ENCODE measurements at regions not wholly inside any gene's neighbourhood (a gene's known extent, or its start where the extent isn't known, plus 50 kb on each side); places are given as distances from the start of the nearest gene placed in this dataset.

GRCh38 chr3:22615790-22616189 is 587.3 kb upstream of the UBE2E2 start:
- BruUV-seq (replicated peaks), result no TSS peak
- WGBS (ENCODE audit: low lambda C conversion rate), result 0% methylated on average over 2 of the region's 2 CpGs
- no peak overlapping the region for H3K4me2 ChIP-seq (ENCODE audit: low read depth, low read length)
- intact Hi-C loops (cut with micrococcal nuclease; ENCODE audit: unreplicated experiment) (no loop called here), in situ Hi-C loops (cut with HindIII; ENCODE audit: extremely low pct_ligation_motif_present, low pct_unique_long_range_greater_than_20kb) (no loop called here)
- H3K27me3 ChIP-seq (ENCODE audit: control insufficient read depth in 1 of 2, insufficient read depth in 2 of 2, low read length in 2 of 2), result no peaks in the 10 kb centered on the region
- H3K36me3 ChIP-seq (replicated peaks in 1 of 2; ENCODE audit: control insufficient read depth in 1 of 2, insufficient read depth in 2 of 2, low read length in 2 of 2), result no peaks in the 10 kb centered on the region
- no peak overlapping the region for H3K4me3 ChIP-seq (replicated peaks in 1 of 3; ENCODE audit: insufficient read depth in 1 of 3, low read depth in 2 of 3, low read length in 3 of 3)
- ATAC-seq (no peak), FAIRE-seq (no peak), DNase-seq (ENCODE audit: low spot score) (no peak)
- H3K9ac ChIP-seq (ENCODE audit: insufficient read depth, low read depth, low read length), result no peak overlapping the region
- H3K27ac ChIP-seq (ENCODE audit: extremely low read length, insufficient read depth, low read length), result no peak overlapping the region
- H3K9me3 ChIP-seq (ENCODE audit: low read length), result no peaks in the 10 kb centered on the region; the same call in 1 of the 2 replicates
- ChIA-PET POLR2A (no interaction called here), CTCF (ENCODE audit: low intra/inter-chr PET ratio, low total read pairs) (no interaction called here)
- no peak overlapping the region for H2AFZ ChIP-seq (ENCODE audit: low read length)
- no peaks in the 10 kb centered on the region for H4K20me1 ChIP-seq (ENCODE audit: insufficient read depth, low read length)
- peaks cover 14% of the 10 kb centered on the region for H3K4me1 ChIP-seq (ENCODE audit: insufficient read depth, low read length)
- no peaks in the 10 kb centered on the region for H3K79me2 ChIP-seq (ENCODE audit: insufficient read depth, low read length)
- TF ChIP-seq ZFX (CRISPR knock-in tag; IDR thresholded peaks at IDR 0.05; ENCODE audit: low read depth) (no peak), TSC22D2 (CRISPR knock-in tag; IDR thresholded peaks at IDR 0.05; ENCODE audit: borderline replicate concordance) (no peak), ZBTB46 (CRISPR knock-in tag; IDR thresholded peaks at IDR 0.05; ENCODE audit: borderline replicate concordance) (no peak), ARNTL (CRISPR knock-in tag; IDR thresholded peaks at IDR 0.05) (no peak), ZNF616 (CRISPR knock-in tag; IDR thresholded peaks at IDR 0.05; ENCODE audit: low read depth) (no peak), NFE2L1 (CRISPR knock-in tag; IDR thresholded peaks at IDR 0.05; ENCODE audit: borderline replicate concordance) (no peak), RBM39 (IDR thresholded peaks at IDR 0.05; ENCODE audit: low read depth, low read length, poor library complexity, severe bottlenecking) (no peak), SIN3A (IDR thresholded peaks at IDR 0.05; ENCODE audit: borderline replicate concordance, low read depth, low read length) (no peak), GABPA (IDR thresholded peaks at IDR 0.05; ENCODE audit: low read depth, low read length) (no peak), GABPA (CRISPR knock-in tag; IDR thresholded peaks at IDR 0.05; ENCODE audit: low read depth) (no peak), BRF2 (CRISPR knock-in tag; IDR thresholded peaks at IDR 0.05) (no peak), ZNF746 (CRISPR knock-in tag; IDR thresholded peaks at IDR 0.05) (no peak)

All from HepG2 (cell line).